Mucosa of rectum (tissue), 2 donors: ENCODE measurements at regions not wholly inside any gene's neighbourhood (a gene's known extent, or its start where the extent isn't known, plus 50 kb on each side); places are given as distances from the start of the nearest gene placed in this dataset.
"Not testable (repeated sequence)": the region's sequence is repeated elsewhere in the genome, so short reads cannot be mapped to it uniquely, and the experiment has no call there.

Source experiments
- H3K27ac ChIP-seq, 2 donors: one replicate each; pipeline ENCODE4 v1.7.0; 2013; ENCODE audit warnings: inconsistent platforms in 2 of 2, low read depth in 2 of 2, low read length in 2 of 2
- H3K27me3 ChIP-seq, 2 donors: one replicate each; pipeline ENCODE4 v1.7.0; 2013; ENCODE audit warnings: low read length in 2 of 2; ENCODE audit not compliant: control insufficient read depth in 2 of 2, insufficient read depth in 2 of 2
- H3K36me3 ChIP-seq, 2 donors: one replicate each; pipeline ENCODE4 v1.7.0; 2013; ENCODE audit warnings: low read length in 2 of 2; ENCODE audit not compliant: control insufficient read depth in 2 of 2, insufficient read depth in 2 of 2
- H3K4me1 ChIP-seq, 2 donors: one replicate each; pipeline ENCODE4 v1.7.0; 2013; ENCODE audit warnings: low read length in 2 of 2, mild to moderate bottlenecking in 1 of 2; ENCODE audit not compliant: control insufficient read depth in 2 of 2, insufficient read depth in 2 of 2
- H3K4me3 ChIP-seq, 2 donors: one replicate each; pipeline ENCODE4 v1.7.0; 2013; ENCODE audit warnings: low read length in 2 of 2
- H3K9ac ChIP-seq, 2 donors: one replicate each; pipeline ENCODE4 v1.7.0; 2013; ENCODE audit warnings: low read length in 2 of 2, low read depth in 1 of 2, mild to moderate bottlenecking in 1 of 2
- H3K9me3 ChIP-seq, 2 donors: one replicate each; pipeline ENCODE4 v1.7.0; 2013; ENCODE audit warnings: low read length in 2 of 2; ENCODE audit not compliant: control insufficient read depth in 2 of 2
- donor health status: healthy.
- donor health status: Normal muscosa, but diverticular disease.

- Histone ChIP-seq H3K9me3 (no peaks in the 10 kb centered on the region), H3K9ac (no peak overlapping the region), H3K36me3 (no peaks in the 10 kb centered on the region), H3K4me1 (no peaks in the 10 kb centered on the region), H3K4me3 (no peak overlapping the region), H3K27ac (no peak overlapping the region), H3K27me3 (no peaks in the 10 kb centered on the region)
Observed at GRCh38 chr15:26032162-26032846, 169.2 kb upstream of the ATP10A start.

GRCh38 chr15:26029586-26029985, 166.5 kb upstream of the ATP10A start:
- not testable (repeated sequence) for H3K27me3 ChIP-seq, H3K4me3 ChIP-seq, H3K36me3 ChIP-seq, H3K9ac ChIP-seq, H3K9me3 ChIP-seq, H3K27ac ChIP-seq, H3K4me1 ChIP-seq

- Histone ChIP-seq H3K27ac (no peak overlapping the region), H3K4me1 (no peaks in the 10 kb centered on the region), H3K4me3 (no peak overlapping the region), H3K36me3 (no peaks in the 10 kb centered on the region), H3K9ac (no peak overlapping the region), H3K27me3 (no peaks in the 10 kb centered on the region), H3K9me3 (no peaks in the 10 kb centered on the region)
Observed at GRCh38 chr15:26029146-26029545, 166.0 kb upstream of the ATP10A start.

- Histone ChIP-seq H3K9me3 (no peaks in the 10 kb centered on the region), H3K4me3 (no peak overlapping the region), H3K4me1 (no peaks in the 10 kb centered on the region), H3K36me3 (no peaks in the 10 kb centered on the region), H3K27ac (no peak overlapping the region), H3K9ac (no peak overlapping the region), H3K27me3 (no peaks in the 10 kb centered on the region)
Observed at GRCh38 chr15:26028086-26028740, 165.1 kb upstream of the ATP10A start.

- not testable (repeated sequence) for H3K27ac ChIP-seq, H3K9me3 ChIP-seq, H3K9ac ChIP-seq, H3K4me1 ChIP-seq, H3K27me3 ChIP-seq, H3K4me3 ChIP-seq, H3K36me3 ChIP-seq
Observed at GRCh38 chr15:26026671-26027070, 163.5 kb upstream of the ATP10A start.

GRCh38 chr15:26024241-26024640, 161.1 kb upstream of the ATP10A start:
- no peak overlapping the region for H3K4me3 ChIP-seq
- no peak overlapping the region for H3K27ac ChIP-seq
- H3K4me1 ChIP-seq, result no peaks in the 10 kb centered on the region

GRCh38 chr15:26023691-26024090, 160.6 kb upstream of the ATP10A start:
- no peak overlapping the region for H3K27ac ChIP-seq
- no peak overlapping the region for H3K9ac ChIP-seq
- no peaks in the 10 kb centered on the region for H3K4me1 ChIP-seq
- H3K4me3 ChIP-seq, result no peak overlapping the region
- no peaks in the 10 kb centered on the region for H3K27me3 ChIP-seq
- H3K36me3 ChIP-seq, result no peaks in the 10 kb centered on the region
- no peaks in the 10 kb centered on the region for H3K9me3 ChIP-seq

More at GRCh38 chr15:26024241-26024640, 161.1 kb upstream of the ATP10A start:
- Histone ChIP-seq H3K9ac (no peak overlapping the region), H3K9me3 (no peaks in the 10 kb centered on the region), H3K27me3 (no peaks in the 10 kb centered on the region), H3K36me3 (no peaks in the 10 kb centered on the region)

GRCh38 chr15:26023231-26023630, 160.1 kb upstream of the ATP10A start:
- no peaks in the 10 kb centered on the region for H3K27me3 ChIP-seq
- no peaks in the 10 kb centered on the region for H3K36me3 ChIP-seq
- H3K27ac ChIP-seq, result no peak overlapping the region
- no peak overlapping the region for H3K9ac ChIP-seq
- no peaks in the 10 kb centered on the region for H3K4me1 ChIP-seq
- H3K9me3 ChIP-seq, result no peaks in the 10 kb centered on the region
- H3K4me3 ChIP-seq, result no peak overlapping the region

GRCh38 chr15:26020871-26021270, 157.7 kb upstream of the ATP10A start:
- H3K36me3 ChIP-seq, result no peaks in the 10 kb centered on the region
- no peak overlapping the region for H3K27ac ChIP-seq
- no peaks in the 10 kb centered on the region for H3K4me1 ChIP-seq
- H3K9ac ChIP-seq, result no peak overlapping the region
- H3K9me3 ChIP-seq, result peaks cover 0 to 2% of the 10 kb centered on the region in 2 donors
- H3K4me3 ChIP-seq, result no peak overlapping the region
- H3K27me3 ChIP-seq, result no peaks in the 10 kb centered on the region

GRCh38 chr15:26017665-26018064, 154.5 kb upstream of the ATP10A start:
- H3K4me3 ChIP-seq, result no peak overlapping the region
- no peaks in the 10 kb centered on the region for H3K4me1 ChIP-seq
- H3K9me3 ChIP-seq, result peaks cover 0 to 2% of the 10 kb centered on the region in 2 donors
- no peaks in the 10 kb centered on the region for H3K36me3 ChIP-seq
- H3K9ac ChIP-seq, result no peak overlapping the region
- H3K27me3 ChIP-seq, result no peaks in the 10 kb centered on the region
- no peak overlapping the region for H3K27ac ChIP-seq
